ENCODE measurements at regions not wholly inside any gene's neighbourhood (a gene's known extent, or its start where the extent isn't known, plus 50 kb on each side); places are given as distances from the start of the nearest gene placed in this dataset.

DNA sequence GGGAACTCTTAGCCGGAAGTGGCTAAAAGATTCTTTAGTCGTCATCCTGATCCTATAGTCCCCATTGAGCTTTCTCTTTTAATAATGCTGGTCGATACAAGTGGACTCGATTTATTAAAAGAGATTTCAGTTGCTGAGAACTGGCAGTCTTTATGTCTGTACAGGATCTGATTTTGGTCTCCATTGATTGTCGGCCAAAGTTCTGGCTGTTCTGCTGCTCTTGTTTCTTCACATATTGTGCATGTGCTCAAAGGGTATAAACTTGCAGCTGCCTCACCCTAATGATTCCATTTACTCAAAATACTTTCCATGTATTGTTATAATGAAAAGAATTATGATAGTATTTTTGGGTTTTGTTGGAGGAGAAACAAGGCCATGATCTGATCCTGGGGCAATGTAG, 100.7 kb upstream of the CTTNBP2 start:
- TF ChIP-seq CTCF (IDR thresholded peaks at IDR 0.05; ENCODE audit: low read depth, low read length, missing input control) (no peak), RAD21 (IDR thresholded peaks at IDR 0.05) (no peak), EGR1 (IDR thresholded peaks at IDR 0.05; ENCODE audit: low read depth in 2 of 2) (no peak), MAX (IDR thresholded peaks at IDR 0.05) (no peak), TAF1 (conservative IDR thresholded peaks at IDR 0.05) (no peak), YY1 (IDR thresholded peaks at IDR 0.05) (no peak), ATF3 (IDR thresholded peaks at IDR 0.05) (no peak), HNF4G (IDR thresholded peaks at IDR 0.05) (no peak)
- TF ChIP-seq, protein P1, sequence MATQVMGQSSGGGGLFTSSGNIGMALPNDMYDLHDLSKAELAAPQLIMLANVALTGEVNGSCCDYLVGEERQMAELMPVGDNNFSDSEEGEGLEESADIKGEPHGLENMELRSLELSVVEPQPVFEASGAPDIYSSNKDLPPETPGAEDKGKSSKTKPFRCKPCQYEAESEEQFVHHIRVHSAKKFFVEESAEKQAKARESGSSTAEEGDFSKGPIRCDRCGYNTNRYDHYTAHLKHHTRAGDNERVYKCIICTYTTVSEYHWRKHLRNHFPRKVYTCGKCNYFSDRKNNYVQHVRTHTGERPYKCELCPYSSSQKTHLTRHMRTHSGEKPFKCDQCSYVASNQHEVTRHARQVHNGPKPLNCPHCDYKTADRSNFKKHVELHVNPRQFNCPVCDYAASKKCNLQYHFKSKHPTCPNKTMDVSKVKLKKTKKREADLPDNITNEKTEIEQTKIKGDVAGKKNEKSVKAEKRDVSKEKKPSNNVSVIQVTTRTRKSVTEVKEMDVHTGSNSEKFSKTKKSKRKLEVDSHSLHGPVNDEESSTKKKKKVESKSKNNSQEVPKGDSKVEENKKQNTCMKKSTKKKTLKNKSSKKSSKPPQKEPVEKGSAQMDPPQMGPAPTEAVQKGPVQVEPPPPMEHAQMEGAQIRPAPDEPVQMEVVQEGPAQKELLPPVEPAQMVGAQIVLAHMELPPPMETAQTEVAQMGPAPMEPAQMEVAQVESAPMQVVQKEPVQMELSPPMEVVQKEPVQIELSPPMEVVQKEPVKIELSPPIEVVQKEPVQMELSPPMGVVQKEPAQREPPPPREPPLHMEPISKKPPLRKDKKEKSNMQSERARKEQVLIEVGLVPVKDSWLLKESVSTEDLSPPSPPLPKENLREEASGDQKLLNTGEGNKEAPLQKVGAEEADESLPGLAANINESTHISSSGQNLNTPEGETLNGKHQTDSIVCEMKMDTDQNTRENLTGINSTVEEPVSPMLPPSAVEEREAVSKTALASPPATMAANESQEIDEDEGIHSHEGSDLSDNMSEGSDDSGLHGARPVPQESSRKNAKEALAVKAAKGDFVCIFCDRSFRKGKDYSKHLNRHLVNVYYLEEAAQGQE (IDR thresholded peaks at IDR 0.05): no peak

All from liver (tissue), 3 donors.